Right lobe of liver (tissue), 6 donors: ENCODE measurements at regions not wholly inside any gene's neighbourhood (a gene's known extent, or its start where the extent isn't known, plus 50 kb on each side); places are given as distances from the start of the nearest gene placed in this dataset.

Experiments
- ATAC-seq, 4 donors: fragments of 200-7000 bp; cut with Tn5 transposase; one replicate each; pipeline ENCODE4 v1.9.1; 2020; ENCODE audit warnings: mild to moderate bottlenecking in 4 of 4, moderate library complexity in 4 of 4
- DNase-seq, 3 donors: peaks; one replicate each; pipeline ENCODE4 v3.0.0-alpha.2; 2020
- H3K27ac ChIP-seq, 3 donors: fragments of 200-600 bp; one replicate each; pipeline ENCODE4 v1.8.0; 2022
- H3K27me3 ChIP-seq, 2 donors: fragments of 200-600 bp; one replicate each; pipeline ENCODE4 v1.8.0; 2022
- H3K36me3 ChIP-seq, 4 donors: fragments of 200-600 bp; sonication (generic) in 1 of 4; one replicate each; pipeline versions ENCODE4 v1.5.1 to v1.8.0; 2017 to 2022; ENCODE audit warnings: control low read depth in 1 of 4
- H3K4me1 ChIP-seq, 4 donors: fragments of 200-600 bp; sonication (generic) in 1 of 4; one replicate each; pipeline versions ENCODE4 v1.5.1 to v1.8.0; 2017 to 2022; ENCODE audit warnings: control low read depth in 1 of 4
- H3K4me3 ChIP-seq, 3 donors: fragments of 200-600 bp; one replicate each; pipeline ENCODE4 v1.8.0; 2022
- H3K9me3 ChIP-seq, 4 donors: fragments of 200-600 bp; sonication (generic) in 1 of 4; one replicate each; pipeline versions ENCODE4 v1.5.1 to v1.8.0; 2017 to 2022; ENCODE audit warnings: control low read depth in 1 of 4
- CTCF ChIP-seq, 4 donors: fragments of 200-600 bp in 3 of 4; fragments of 450-650 bp in 1 of 4; IDR thresholded peaks; one replicate each; pipeline versions ENCODE4 v1.5.1 to v1.8.0; 2016 to 2022; ENCODE audit warnings: antibody characterized with exemption in 4 of 4, mild to moderate bottlenecking in 2 of 4
- POLR2A ChIP-seq: fragments of 450-650 bp; IDR thresholded peaks from one replicate; pipeline ENCODE4 v1.6.1; 2017; ENCODE audit warnings: antibody characterized with exemption, mild to moderate bottlenecking
- WGBS: methylation state at CpG from one replicate; pipeline ENCODE4 v1.1.6; 2018; ENCODE audit warnings: low coverage, low lambda C conversion rate; ENCODE audit not compliant: insufficient coverage; ENCODE audit errors: missing lambda C conversion rate; 5-methylcytosine and 5-hydroxymethylcytosine counted together
- intact Hi-C, 2 donors: fragments of 100-400 bp; cut with DNase I; formaldehyde crosslinking; loops; one replicate each; pipeline versions ENCODE4 v1.11.2 to v1.14.1; 2022
- donor health status: DM: no; HTN: yes; CAD: no.
- donor health status: DM: no; HTN: no; CAD: no.
- donor health status: DM: no; HTN: no; CAD: no.
- donor health status: DM: no; HTN: yes; CAD: no.
- donor health status: DM: no; HTN: yes; CAD: no.

- Histone ChIP-seq H3K9me3 (no peaks in the 10 kb centered on the region), H3K36me3 (no peaks in the 10 kb centered on the region), H3K27ac (no peak overlapping the region), H3K4me3 (no peak overlapping the region), H3K4me1 (no peaks in the 10 kb centered on the region), H3K27me3 (no peaks in the 10 kb centered on the region)
- no peak for DNase-seq
- intact Hi-C loops: no loop called here
- TF ChIP-seq POLR2A: no peak
- no peak for TF ChIP-seq CTCF (IDR thresholded peaks at IDR 0.05)
- no peak for ATAC-seq
These were observed 247.6 kb upstream of the CNKSR2 start for GRCh38 chrX:21126661-21127060.

GRCh38 chrX:21131346-21131745 is 242.9 kb upstream of the CNKSR2 start:
- ATAC-seq (no peak), DNase-seq (no peak)
- Histone ChIP-seq H3K27me3 (no peaks in the 10 kb centered on the region), H3K36me3 (no peaks in the 10 kb centered on the region), H3K4me3 (no peak overlapping the region), H3K27ac (no peak overlapping the region), H3K9me3 (no peaks in the 10 kb centered on the region), H3K4me1 (no peaks in the 10 kb centered on the region)
- TF ChIP-seq CTCF (IDR thresholded peaks at IDR 0.05) (no peak), POLR2A (no peak)
- intact Hi-C loops: no loop called here
- 47% methylated on average over 3 of the region's 3 CpGs for WGBS

GRCh38 chrX:21131786-21132185 is 242.4 kb upstream of the CNKSR2 start:
- H3K27me3 ChIP-seq: no peaks in the 10 kb centered on the region
- no peaks in the 10 kb centered on the region for H3K36me3 ChIP-seq
- H3K27ac ChIP-seq: no peak overlapping the region
- intact Hi-C loops: no loop called here
- H3K9me3 ChIP-seq: no peaks in the 10 kb centered on the region
- DNase-seq: no peak
- no peak for ATAC-seq
- H3K4me3 ChIP-seq: no peak overlapping the region
- H3K4me1 ChIP-seq: no peaks in the 10 kb centered on the region
- WGBS: 66% methylated on average over 2 of the region's 2 CpGs
- TF ChIP-seq CTCF (IDR thresholded peaks at IDR 0.05) (no peak), POLR2A (no peak)

- Histone ChIP-seq H3K27ac (no peak overlapping the region), H3K9me3 (no peaks in the 10 kb centered on the region), H3K4me3 (no peak overlapping the region), H3K27me3 (no peaks in the 10 kb centered on the region), H3K4me1 (no peaks in the 10 kb centered on the region), H3K36me3 (no peaks in the 10 kb centered on the region)
- intact Hi-C loops: no loop called here
- DNase-seq (no peak), ATAC-seq (no peak)
- no peak for TF ChIP-seq CTCF (IDR thresholded peaks at IDR 0.05)
- TF ChIP-seq POLR2A: no peak
- WGBS: 42% methylated on average over 3 of the region's 4 CpGs
These were observed 241.4 kb upstream of the CNKSR2 start for GRCh38 chrX:21132686-21133393.

- Histone ChIP-seq H3K27me3 (peaks cover 0 to 4% of the 10 kb centered on the region in 2 donors), H3K4me1 (no peaks in the 10 kb centered on the region), H3K36me3 (no peaks in the 10 kb centered on the region), H3K9me3 (no peaks in the 10 kb centered on the region), H3K27ac (no peak overlapping the region), H3K4me3 (no peak overlapping the region)
- 41% methylated on average over 3 of the region's 3 CpGs for WGBS
- ATAC-seq (no peak), DNase-seq (no peak)
- intact Hi-C loops: no loop called here
- TF ChIP-seq POLR2A: no peak
- no peak for TF ChIP-seq CTCF (IDR thresholded peaks at IDR 0.05)
These were observed 224.0 kb upstream of the CNKSR2 start for GRCh38 chrX:21150208-21150607.
